ENCODE measurements at regions not wholly inside any gene's neighbourhood (a gene's known extent, or its start where the extent isn't known, plus 50 kb on each side); places are given as distances from the start of the nearest gene placed in this dataset.

- no peak for TF ChIP-seq HDAC2 (IDR thresholded peaks at IDR 0.05; ENCODE audit: borderline replicate concordance in 1 of 2, low read depth in 2 of 2, low read length in 2 of 2)
- no peak for TF ChIP-seq PHF8 (conservative IDR thresholded peaks at IDR 0.05; ENCODE audit: low read depth, low read length)
- TF ChIP-seq CHD2 (IDR thresholded peaks at IDR 0.05; ENCODE audit: low read length): no peak
- TF ChIP-seq ATF3 (IDR thresholded peaks at IDR 0.05; ENCODE audit: insufficient read depth, low read depth, low read length): no peak
- TF ChIP-seq RNF2 (IDR thresholded peaks at IDR 0.05; ENCODE audit: borderline replicate concordance, low read depth, low read length, missing control alignments, poor library complexity, severe bottlenecking): no peak
Measured at GRCh38 chr2:57656198-57656597, 390.4 kb upstream of the VRK2 start (continued).

All from H1 (cell line).